HG03565 (cell line): ENCODE measurements at regions not wholly inside any gene's neighbourhood (a gene's known extent, or its start where the extent isn't known, plus 50 kb on each side); places are given as distances from the start of the nearest gene placed in this dataset.

Experiments
- ATAC-seq: cut with Tn5 transposase; IDR thresholded peaks from one replicate; pipeline ENCODE4 v1.9.1; 2021; ENCODE audit warnings: mild to moderate bottlenecking, moderate library complexity; ENCODE audit not compliant: unreplicated experiment

DNA sequence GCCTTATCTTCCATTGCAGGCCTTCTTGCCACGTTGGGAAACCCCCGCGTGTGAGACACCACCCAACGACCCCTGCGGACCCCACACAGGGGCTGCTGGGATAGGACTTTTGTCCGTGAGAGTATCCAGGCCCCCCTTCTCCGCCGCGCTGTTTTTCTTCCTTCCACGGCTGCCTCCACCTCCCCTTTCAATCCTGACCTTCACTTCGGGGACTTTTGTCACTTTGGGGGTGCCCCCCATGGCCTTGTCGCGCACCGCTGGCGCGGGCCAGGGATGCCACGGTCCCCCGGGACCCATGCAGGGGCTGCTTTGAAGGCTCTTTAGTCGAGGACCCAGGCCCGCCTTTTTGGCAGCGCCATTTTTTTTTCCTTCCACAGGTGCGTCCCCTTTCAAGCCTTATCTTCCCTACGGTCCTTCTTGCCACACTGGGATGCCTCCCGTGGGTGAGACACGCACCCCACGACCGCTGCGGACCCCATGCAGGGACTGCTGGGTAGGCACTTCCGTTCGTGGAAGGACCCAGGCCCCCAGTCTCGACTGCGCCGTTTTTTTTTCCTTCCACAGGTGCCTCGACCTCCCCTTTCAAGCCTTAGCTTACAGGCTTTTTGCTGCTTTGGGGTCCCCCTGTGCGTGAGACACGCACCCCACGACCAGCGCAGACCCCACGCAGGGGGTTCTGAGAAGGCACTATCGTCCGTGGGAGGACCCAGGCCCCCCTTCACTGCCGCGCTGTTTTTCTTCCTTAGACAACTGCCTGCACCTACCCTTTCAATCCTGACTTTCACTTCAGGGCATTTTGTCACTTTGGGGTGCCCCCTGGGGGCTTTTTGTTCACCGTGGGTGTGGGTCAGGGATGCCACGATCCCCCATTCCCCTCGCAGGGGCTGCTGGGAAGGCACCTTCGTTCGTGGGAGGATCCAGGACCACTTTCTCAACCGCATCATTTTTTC lies 267.4 kb downstream of the ALG10 start:
- no peak for ATAC-seq

DNA sequence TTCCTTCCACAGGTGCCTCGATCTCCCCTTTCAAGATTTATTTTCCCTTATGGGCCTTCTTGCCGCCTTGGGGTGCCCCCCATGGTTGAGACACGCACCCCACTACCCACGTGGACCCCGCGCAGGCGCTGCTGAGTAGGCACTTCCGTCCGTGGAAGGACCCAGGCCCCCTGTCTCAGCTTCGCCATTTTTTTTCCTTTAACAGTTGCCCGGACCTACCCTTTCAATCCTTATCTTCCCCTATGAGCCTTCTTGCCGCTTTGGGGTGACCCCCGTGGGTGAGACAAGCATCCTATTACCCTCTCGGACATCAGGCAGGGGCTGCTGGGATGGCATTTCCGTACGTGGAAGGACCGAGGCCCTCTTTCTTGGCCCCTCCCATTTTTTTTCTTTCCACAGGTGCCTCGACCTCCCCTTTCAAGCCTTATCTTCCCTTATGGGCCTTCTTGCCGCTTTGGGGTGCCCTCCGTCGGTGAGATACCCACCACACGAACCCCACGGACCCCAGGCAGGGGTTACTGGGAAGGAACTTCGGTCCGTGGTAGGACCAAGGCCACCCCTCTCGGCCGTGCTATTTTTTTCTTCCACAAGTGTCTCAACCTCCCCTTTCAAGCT lies 268.2 kb downstream of the ALG10 start:
- ATAC-seq, result no peak

DNA sequence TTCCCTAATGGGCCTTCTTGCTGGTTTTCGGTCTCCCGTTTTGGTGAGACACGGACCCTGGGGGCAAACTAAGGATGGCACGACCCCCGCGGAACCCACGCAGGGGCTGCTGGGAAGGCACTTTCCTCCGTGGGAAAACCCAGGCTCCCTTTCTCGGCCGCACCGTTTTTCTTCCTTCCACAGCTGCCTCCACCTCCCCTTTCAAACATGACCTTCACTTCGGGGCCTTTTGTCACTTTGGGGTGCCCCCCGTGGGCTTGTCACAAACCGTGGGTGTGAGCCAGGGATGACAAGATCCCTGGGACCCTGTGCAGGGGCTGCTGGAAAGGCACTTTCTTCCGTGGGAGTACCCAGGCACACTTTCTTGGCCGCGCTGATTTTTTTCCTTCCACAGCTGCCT lies 268.7 kb downstream of the ALG10 start:
- no peak for ATAC-seq

DNA sequence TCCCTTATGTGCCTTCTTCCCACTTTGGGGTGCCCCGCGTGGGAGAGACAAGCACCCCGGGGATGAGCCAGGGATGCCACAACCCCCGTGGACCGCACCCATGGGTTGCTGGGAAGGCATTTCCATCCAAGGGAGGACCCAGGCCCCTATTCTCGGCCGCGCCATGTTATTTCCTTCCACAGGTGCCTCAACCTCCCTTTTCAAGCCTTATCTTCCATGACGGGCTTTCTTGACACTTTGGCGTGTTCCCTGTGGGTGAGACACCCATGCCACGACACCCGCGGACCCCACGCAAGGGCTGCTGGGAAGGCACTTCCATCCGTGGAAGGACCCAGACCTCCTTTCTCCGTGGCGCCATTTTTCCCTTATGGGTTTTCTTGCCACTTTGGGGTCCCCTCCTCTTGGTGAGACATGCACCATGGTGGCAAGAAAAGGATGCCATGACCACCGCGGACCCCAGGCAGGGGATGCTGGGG lies 269.2 kb downstream of the ALG10 start:
- no peak for ATAC-seq

DNA sequence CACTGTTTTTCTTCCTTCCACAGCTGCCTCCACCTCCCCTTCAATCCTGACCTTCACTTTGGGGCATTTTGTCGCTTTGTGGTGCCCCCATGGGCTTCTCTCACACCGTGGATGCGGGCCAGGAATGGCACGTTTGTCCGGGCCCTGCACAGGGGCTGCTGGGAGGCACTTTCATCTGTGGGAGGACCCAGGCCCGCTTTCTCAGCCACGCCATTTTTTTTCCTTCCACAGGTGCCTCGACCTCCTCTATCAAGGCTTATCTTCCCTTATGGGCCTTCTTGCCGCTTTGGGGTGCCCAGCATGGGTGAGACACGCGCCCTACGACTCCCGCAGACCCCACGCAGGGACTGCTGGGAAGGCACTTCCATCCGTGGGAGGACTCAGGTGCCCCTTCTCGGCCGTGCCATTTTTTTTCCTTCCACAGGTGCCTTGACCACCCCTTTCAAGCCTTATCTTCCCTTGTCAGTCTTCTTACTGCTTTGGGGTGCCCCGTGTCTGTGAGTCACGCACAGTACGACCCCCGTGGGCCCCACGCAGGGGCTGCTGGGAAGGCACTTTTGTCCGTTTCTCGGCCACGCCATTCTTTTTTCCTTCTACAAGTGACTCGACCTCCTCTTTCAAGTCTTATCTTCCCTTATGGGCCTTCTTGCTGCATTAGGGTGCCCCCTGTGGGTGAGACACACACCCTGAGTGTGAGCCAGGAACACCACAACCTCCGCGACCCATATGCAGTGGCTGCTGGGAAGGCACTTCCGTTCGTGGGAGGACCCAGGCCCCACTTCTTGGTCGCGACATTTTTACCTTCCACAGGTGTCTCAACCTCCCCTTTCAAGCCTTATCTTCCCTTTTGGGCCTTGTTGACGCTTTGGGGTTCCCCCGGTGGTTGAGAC lies 270.7 kb downstream of the ALG10 start:
- ATAC-seq, result no peak

DNA sequence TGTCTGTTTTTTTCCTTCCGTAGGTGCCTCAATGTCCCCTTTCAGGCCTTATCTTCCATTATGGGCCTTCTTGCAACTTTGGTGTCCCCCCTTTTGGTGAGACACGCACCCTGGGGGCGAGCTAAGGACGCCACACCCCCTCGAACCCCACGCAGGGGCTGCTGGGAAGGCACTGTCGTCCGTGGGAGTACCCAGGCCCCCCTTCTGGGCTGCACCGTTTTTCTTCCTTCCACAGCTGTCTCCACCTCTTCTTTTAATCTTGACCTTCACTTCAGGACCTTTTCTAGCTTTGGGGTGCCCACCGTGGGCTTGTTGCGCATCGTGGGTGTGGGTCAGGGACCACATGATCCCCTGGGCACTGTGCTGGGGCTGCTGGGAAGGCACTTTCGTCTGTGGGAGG lies 271.8 kb downstream of the ALG10 start:
- ATAC-seq, result no peak

DNA sequence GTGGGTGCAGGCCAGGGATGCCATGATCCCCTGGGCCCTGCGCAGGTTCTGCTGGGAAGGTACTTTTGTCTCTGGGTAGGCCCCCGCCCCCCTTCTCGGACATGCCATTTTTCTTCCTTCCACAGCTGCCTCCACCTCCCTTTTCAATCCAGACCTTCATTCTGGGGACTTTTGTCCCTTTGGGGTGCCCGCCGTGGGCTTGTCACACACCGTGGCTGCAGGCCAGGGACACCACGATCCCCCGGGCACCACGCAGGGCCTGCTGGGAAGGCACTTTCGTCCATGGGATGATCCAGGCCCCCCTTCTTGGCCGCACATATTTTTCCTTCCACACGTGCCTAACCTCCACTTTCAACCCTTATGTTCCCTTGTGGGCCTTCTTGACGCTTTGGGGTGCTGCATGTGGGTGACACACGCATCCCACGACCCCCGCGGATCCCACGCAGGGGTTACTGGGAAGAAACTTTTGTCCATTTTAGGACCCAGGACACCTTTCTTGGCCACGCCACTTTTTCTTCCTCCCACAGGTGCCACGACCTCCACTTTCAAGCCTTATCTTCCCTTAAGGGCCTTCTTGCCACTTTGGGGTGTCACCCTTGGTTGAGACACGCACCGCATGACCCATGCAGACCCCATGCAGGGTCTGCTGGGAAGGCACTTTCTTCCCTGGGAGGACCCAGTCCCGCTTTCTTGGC lies 272.5 kb downstream of the ALG10 start:
- no peak for ATAC-seq

DNA sequence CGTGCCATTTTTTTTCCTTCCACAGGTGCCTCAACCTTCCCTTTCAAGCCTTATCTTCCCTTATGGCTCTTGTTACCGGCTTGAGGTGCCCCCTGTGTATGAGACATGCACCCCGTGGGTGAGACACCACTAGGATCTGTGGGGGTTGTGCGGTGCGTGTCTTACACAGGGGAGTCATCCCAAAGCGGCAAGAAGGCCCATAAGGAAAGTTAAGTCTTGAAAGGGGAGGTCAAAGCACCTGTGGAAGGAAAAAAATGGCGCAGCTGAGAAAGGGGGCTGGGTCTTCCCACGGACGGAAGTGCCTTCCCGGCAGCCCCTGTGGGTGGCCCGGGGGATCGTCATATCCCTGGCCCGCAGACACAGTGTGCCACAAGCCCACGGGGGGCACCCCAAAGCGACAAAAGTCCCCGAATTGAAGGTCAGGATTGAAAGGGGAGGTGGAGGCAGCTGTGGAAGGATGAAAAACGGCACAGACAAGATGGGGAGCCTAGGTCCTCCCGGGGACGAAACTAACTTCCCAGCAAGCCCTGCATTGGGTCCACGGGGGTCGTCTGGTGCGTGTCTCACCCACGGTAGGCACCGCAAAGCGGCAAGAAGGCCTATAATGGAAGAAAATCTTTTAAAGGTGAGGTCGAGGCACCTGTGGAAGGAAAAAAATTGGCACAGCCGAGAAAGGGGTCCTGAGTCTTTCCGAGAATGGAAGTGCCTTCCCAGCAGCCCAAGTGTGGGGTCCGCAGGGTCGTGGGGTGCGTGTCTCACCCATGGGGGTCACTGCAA lies 273.3 kb downstream of the ALG10 start:
- no peak for ATAC-seq

DNA sequence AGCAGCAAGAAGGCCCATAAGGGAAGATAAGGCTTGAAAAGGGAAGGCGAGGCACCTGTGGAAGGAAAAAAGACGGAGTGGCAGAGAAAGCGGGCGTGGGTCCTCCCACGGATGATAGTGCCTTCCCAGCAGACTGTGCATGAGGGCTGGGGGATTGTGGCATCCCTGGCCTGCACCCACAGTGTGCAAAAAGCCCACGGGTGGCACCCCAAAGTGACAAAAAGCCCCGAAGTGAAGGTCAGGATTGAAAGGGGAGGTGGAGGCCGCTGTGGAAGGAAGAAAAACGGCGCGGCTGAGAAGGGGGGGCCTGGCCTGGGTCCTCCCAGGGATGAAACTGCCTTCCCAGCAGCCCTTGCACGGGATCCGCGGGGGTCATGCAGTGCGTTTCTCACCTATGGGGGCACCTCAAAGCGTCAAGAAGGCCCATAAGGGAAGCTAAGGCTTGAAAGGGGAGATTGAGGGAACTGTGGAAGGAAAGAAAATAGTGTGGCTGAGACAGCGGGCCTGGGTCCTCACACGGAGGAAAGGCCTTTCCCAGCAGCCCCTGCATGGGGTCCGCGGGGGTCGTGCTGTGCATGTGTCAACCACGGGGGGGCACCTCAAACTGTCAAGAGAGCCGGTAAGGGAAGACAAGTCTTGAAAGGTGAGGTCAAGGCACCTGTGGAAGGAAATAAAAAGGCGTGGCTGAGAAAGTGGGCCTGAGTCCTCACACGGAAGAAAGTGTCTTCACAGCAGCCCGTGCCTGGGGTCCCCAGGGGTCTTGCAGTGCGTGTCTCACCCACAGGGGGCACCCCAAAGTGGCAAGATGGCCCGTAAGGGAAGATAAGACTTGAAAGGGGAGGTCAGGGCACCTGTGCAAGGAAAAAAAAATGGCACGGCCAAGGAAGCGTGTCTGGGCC lies 274.1 kb downstream of the ALG10 start:
- no peak for ATAC-seq

DNA sequence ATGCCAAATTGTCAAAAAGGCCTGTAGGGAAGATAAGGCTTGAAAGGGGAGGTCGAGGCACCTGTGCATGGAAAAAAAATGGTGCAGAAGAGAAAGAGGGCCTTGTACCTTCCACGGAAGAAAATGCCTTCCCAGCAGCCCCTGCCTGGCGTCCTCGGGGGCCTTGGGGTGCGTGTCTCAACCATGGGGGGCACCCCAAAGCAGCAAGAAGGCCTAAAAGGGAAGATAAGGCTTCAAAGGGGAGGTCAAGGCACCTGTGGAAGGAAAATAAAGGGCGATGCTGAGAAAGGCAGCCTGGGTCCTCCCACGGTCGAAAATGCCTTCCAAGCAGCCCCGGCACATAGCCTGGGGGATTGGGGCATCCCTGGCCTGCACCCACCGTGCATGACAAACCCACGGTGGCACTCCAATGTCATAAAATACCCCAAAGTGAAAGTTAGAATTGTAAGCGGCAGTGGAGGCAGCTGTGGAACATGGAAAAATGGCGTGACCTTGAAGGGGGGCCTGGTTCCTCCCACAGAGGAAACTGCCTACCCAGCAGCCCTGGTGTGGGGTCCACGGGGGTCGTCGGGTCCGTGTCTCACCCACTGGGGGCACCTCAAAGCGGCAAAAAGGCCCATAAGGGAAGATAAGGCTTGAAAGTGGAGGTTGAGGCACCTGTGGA lies 275.0 kb downstream of the ALG10 start:
- no peak for ATAC-seq

DNA sequence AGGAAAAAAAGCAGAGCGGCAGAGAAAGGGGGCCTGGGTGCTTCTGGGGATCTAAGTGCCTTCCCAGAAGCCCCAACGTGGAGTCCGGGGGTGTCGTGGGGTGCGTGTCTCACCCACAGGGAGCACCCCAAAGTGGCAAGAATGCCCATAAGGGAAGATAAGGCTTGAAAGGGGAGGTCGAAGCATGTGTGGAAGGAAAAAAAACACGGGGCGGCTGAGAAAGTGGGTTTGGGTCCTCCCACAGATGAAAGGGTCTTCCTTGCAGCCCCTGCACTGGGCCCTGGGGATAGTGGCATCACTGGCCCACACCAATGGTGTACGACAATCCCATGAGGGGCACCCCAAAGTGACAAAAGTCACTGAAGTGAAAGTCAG lies 275.5 kb downstream of the ALG10 start:
- no peak for ATAC-seq

DNA sequence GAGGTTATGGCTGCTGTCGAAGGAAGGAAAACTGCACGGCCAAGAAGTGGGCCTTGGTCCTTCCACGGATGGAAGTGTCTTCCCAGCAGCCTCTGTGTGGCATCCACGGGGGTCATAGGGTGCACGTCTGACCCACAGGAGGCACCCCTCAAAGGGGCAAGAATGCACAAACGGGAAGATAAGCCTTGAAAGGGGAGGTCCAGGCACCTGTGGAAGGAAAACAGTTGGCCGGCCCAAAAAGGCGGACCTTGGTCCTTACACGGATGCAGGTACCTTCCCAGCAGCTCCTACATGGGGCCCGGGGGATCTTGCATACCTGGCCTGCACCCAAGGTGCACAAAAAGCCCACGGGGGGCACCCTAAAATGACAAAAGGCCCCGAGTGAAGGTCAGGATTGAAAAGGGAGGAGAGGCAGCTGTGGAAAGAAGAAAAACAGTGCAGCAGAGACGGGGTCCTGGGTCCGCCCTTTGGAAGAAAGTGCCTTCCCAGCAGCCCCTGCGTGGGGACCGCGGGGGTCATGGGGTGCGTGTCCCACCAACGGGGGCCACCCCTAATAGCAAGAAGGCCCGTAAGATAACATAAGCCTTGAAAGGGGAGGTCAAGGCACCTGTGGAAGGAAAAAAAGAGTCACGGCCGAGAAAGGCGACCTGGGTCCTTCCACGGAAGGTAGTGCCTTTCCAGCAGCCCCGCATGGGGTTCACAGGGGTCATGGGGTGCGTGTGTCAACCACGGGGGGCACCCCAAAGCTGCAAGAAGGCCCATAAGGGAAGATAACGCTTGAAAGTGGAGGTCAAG lies 276.1 kb downstream of the ALG10 start:
- ATAC-seq, result no peak

DNA sequence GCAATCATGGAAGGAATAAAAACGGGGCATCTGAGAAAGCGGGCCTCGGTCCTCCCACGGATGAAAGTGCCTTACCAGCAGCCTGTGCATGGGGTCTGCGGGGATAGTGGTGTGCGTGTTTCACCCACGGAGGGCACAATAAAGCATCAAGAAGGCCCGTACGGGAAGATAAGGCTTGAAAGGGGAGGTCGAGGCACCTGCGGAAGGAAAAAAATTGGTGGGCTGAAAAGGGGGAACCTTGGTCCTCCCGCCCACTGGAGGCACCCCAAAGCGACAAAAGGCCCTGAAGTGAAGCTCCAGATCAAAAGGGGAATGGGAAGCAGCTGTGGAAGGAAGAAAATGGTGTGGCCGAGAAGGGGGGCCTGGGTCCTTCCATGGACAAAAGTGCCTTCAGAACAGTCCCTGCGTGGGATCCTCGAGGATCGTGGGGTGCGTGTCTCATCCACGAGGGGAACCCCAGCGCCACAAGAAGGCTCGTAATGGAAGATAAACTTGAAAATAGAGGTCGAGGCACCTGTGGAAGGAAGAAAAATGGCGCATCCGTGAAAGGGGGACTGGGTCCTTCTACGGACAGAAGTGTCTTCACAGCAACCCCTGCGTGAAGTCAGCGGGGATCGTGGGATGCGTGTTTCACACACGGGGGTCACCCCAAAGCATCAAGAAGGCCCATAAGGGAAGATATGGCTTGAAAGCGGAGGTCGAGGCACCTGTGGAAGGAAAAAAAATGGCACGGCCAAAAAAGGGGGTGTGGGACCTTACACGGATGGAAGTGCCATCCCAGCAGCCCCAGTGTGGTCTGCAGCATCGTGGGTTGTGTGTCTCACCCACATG lies 276.9 kb downstream of the ALG10 start:
- ATAC-seq, result no peak

DNA sequence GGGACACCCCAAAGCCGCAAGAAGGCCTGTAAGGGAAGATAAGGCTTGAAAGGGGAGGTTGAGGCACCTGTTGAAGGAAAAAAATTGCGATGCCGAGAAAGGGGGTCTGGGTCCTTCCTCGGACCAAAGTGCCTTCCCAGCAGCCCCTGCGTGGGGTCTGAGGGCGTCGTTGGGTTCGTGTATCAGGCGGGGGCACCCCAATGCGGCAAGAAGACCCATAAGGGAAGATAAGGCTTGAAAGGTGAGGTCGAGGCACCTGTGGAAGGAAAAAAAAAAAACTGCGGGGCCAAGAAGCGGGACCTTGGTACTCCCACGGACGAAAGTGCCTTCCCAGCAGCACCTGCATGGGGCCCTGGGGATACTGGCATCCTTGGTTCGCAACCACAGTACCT lies 277.5 kb downstream of the ALG10 start:
- no peak for ATAC-seq

DNA sequence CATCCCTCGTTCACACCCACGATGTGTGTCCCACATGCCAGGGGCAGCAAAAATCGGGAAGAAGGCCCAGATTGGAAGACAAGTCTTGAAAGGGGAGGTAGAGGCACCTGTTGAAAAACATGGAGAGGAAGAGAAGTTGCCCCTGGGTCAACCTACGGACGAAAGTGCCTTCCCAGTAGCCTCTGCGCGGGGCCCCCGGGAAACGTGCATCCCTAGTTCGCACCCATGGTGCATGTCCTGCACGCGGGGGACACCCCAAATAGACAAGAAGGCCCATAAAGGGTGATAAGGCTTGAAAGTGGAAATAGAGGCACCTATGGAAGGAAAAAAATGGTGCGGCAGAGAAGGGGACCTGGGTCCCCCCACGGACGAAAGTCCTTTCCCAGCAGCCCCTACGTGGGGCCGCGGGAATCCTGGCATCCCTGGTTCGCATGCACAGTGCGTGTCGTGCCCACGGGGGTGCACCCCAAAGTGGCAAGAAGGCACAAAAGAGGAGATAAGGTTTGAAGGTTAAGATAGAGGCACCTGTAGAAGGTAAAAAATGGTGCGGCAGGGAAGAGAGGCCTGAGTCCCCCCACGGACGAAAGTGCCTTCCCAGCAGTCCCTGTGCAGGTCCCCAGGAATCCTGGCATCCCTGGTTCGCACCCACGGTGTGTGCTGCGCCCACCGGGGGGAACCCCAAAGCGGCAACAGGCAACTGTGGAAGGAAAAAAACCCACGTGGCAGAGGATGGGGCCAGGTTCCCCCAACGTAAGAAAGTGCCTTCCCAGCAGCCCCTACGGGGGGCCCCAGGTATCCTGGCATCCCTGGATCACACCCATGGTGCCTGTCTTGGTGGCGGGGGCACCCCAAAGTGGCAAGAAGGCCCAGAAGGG lies 278.3 kb downstream of the ALG10 start:
- no peak for ATAC-seq
